ENCODE measurements at regions not wholly inside any gene's neighbourhood (a gene's known extent, or its start where the extent isn't known, plus 50 kb on each side); places are given as distances from the start of the nearest gene placed in this dataset.
A peak's percentile ranks its signal among the peaks of the same experiment; 100 is the strongest.

GRCh38 chr16:54219709-54220108, 66.9 kb downstream of the IRX3 start:
- WGBS, 4 donors: 82 to 86% (median 84%) methylated on average over 2 of the region's 2 CpGs
- Histone ChIP-seq H3K27ac (no peak overlapping the region), H3K9me3 (no peaks in the 10 kb centered on the region), H3K4me3 (no peak overlapping the region), H3K4me1 (peaks cover 0 to 10% (median 2%) of the 10 kb centered on the region in 12 donors), H3K36me3 (no peaks in the 10 kb centered on the region), H3K27me3 (no peaks in the 10 kb centered on the region)
- TF ChIP-seq CTCF (IDR thresholded peaks at IDR 0.05) (no peak), POLR2A (IDR thresholded peaks at IDR 0.05) (no peak)
- DNase-seq (no peak), ATAC-seq (no peak)
- intact Hi-C loops (cut with DNase I): no loop called here

DNA sequence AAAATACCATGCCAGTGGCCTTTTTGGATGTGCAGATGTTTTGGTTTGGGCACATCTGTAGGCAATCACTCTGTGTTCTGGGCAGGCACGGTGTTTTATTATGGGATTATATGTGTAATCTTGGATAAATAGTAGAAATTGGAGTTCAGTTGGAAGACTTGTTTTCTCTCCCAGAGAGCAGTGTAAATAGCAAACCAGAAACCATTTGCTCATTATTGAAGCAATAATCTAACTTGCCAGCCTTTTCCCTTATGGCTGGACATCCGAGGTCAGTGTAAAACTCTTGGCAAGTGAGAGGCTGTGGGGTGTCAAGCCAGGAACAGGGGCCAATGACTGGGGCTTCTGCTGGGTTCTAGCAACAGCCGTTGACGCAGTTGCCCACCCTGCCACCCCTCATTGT, 69.9 kb downstream of the IRX3 start:
- intact Hi-C loops (cut with DNase I): no loop called here
- peak overlapping the region in 8 of 12 donors; percentile 6 to 57 (median 39) for H3K27ac ChIP-seq
- 58 to 78% (median 74%) methylated on average over 4 of the region's 4 CpGs for WGBS, 4 donors
- TF ChIP-seq CTCF (IDR thresholded peaks at IDR 0.05) (no peak), POLR2A (IDR thresholded peaks at IDR 0.05) (no peak)
- H3K27me3 ChIP-seq: no peaks in the 10 kb centered on the region
- DNase-seq (no peak), ATAC-seq (peak in 1 of 4 donors; percentile 15)
- H3K4me3 ChIP-seq: no peak overlapping the region
- peaks cover 0 to 16% (median 2%) of the 10 kb centered on the region in 12 donors for H3K4me1 ChIP-seq
- H3K9me3 ChIP-seq: no peaks in the 10 kb centered on the region
- no peaks in the 10 kb centered on the region for H3K36me3 ChIP-seq

DNA sequence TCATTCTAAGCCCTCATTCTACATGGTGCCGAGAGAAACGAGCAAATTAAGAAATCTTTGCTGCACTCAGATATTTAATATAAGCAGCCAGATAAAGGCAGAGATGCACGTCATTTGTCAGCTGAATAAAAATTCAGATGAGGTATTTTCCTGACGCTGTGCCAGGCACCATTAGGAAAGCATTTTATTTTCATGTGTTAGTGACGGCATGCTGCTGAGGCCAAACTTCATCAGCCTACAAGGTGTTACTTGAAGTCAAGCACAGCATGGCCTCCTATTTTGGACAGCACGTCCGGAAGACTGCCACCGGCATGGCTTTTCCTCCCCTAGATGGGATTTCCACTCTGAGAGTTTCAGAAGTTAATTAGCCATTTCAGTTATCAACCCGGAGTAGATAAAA, 70.3 kb downstream of the IRX3 start:
- peak; percentile 76 to 92 (median 90) for ATAC-seq

DNA sequence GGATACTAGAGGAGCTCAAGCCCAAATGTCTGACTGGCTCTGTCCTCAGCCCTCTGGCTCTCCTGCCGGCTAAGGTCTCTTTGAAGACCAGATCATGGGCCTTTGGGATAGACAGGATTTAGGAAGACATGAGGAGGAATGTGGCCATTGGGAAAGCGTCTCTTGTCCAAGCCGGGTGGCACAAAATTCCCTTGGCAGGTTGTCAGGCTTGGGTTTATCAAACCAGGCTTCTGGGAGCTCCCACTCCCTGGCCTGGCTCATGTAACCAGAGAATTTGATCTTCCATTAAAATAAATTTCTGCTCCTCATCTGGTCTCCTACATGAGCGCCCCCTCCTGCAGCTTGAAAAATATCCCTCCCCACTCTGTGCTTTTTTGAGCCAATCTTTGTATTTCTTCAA, 71.1 kb downstream of the IRX3 start:
- no peak for ATAC-seq

More for the DNA sequence above, 70.3 kb downstream of the IRX3 start:
- intact Hi-C loops (cut with DNase I): no loop called here
- Histone ChIP-seq H3K27ac (peak overlapping the region in 8 of 12 donors; percentile 6 to 71 (median 49)), H3K27me3 (no peaks in the 10 kb centered on the region), H3K4me3 (no peak overlapping the region), H3K4me1 (peaks cover 0 to 16% (median 2%) of the 10 kb centered on the region in 12 donors), H3K9me3 (no peaks in the 10 kb centered on the region), H3K36me3 (no peaks in the 10 kb centered on the region)
- no peak for TF ChIP-seq CTCF (IDR thresholded peaks at IDR 0.05)
- no peak for TF ChIP-seq POLR2A (IDR thresholded peaks at IDR 0.05)
- 37 to 46% (median 42%) methylated on average over 9 of the region's 9 CpGs for WGBS, 4 donors
- peak in 4 of 5 donors; percentile 66 to 88 (median 76) for DNase-seq

More for the DNA sequence above, 71.1 kb downstream of the IRX3 start:
- Histone ChIP-seq H3K4me3 (no peak overlapping the region), H3K27ac (peak overlapping the region in 7 of 12 donors; percentile 9 to 71 (median 25)), H3K4me1 (peaks cover 0 to 16% (median 2%) of the 10 kb centered on the region in 12 donors), H3K36me3 (no peaks in the 10 kb centered on the region), H3K27me3 (no peaks in the 10 kb centered on the region), H3K9me3 (no peaks in the 10 kb centered on the region)
- no peak for DNase-seq
- intact Hi-C loops (cut with DNase I): no loop called here
- 69 to 87% (median 76%) methylated on average over 4 of the region's 4 CpGs for WGBS, 4 donors
- TF ChIP-seq CTCF (IDR thresholded peaks at IDR 0.05): no peak
- TF ChIP-seq POLR2A (IDR thresholded peaks at IDR 0.05): no peak
